ENCODE measurements at regions not wholly inside any gene's neighbourhood (a gene's known extent, or its start where the extent isn't known, plus 50 kb on each side); places are given as distances from the start of the nearest gene placed in this dataset.

- TF ChIP-seq CTCF (IDR thresholded peaks at IDR 0.05 in 2 of 3, conservative IDR thresholded peaks at IDR 0.05 in 1 of 3; ENCODE audit: borderline replicate concordance in 1 of 3, insufficient read depth in 1 of 3, low read depth in 2 of 3, low read length in 2 of 3) (no peak), POLR2A (IDR thresholded peaks at IDR 0.05; ENCODE audit: borderline replicate concordance, extremely low read depth, insufficient read depth, insufficient read length) (no peak), REST (IDR thresholded peaks at IDR 0.05; ENCODE audit: low read depth) (no peak), SIN3A (IDR thresholded peaks at IDR 0.05; ENCODE audit: low read depth) (no peak), YY1 (IDR thresholded peaks at IDR 0.05; ENCODE audit: extremely low read depth, insufficient replicate concordance, low read depth, low read length) (no peak), CEBPB (IDR thresholded peaks at IDR 0.05; ENCODE audit: low read depth) (no peak), JUND (IDR thresholded peaks at IDR 0.05) (no peak), ZNF274 (IDR thresholded peaks at IDR 0.05; ENCODE audit: low read depth, low read length) (no peak), POLR2AphosphoS5 (IDR thresholded peaks at IDR 0.05; ENCODE audit: low read depth, low read length) (no peak), ATF3 (IDR thresholded peaks at IDR 0.05) (no peak)
Observed at GRCh38 chrX:20393944-20394343, 127.2 kb upstream of the RPS6KA3 start.
